PFSK-1 (cell line): ENCODE measurements at regions not wholly inside any gene's neighbourhood (a gene's known extent, or its start where the extent isn't known, plus 50 kb on each side); places are given as distances from the start of the nearest gene placed in this dataset.

ENCODE experiments used
- FOXP2 ChIP-seq: optimal IDR thresholded peaks from 2 replicates; pipeline ENCODE3; 2011; ENCODE audit warnings: borderline replicate concordance, control low read depth, inconsistent platforms; ENCODE audit not compliant: insufficient read depth; ENCODE audit errors: extremely low read length, extremely low read depth
- POLR2AphosphoS5 ChIP-seq: IDR thresholded peaks from 2 replicates; pipeline ENCODE4 v1.6.1; 2012; ENCODE audit warnings: low read depth, mild to moderate bottlenecking, control low read depth, low read length, moderate library complexity
- REST ChIP-seq, 2 experiments: IDR thresholded peaks; 2 replicates each; pipeline versions ENCODE4 v1.6.1 to v1.8.0; 2011 to 2012; ENCODE audit warnings: low read depth in 2 of 2, low read length in 2 of 2, control low read depth in 1 of 2, inconsistent platforms in 1 of 2, mild to moderate bottlenecking in 1 of 2, moderate library complexity in 1 of 2; ENCODE audit not compliant: insufficient read depth in 1 of 2
- SIN3A ChIP-seq: IDR thresholded peaks from 2 replicates; pipeline ENCODE4 v1.6.1; 2012; ENCODE audit warnings: mild to moderate bottlenecking, low read length, moderate library complexity, borderline replicate concordance; ENCODE audit not compliant: insufficient read depth
- TAF1 ChIP-seq: IDR thresholded peaks from 2 replicates; pipeline ENCODE4 v1.6.1; 2012; ENCODE audit warnings: low read length, control low read depth, borderline replicate concordance; ENCODE audit not compliant: insufficient read depth

GRCh38 chr16:47886139-47886538 is 269.7 kb downstream of the ABCC12 start:
- no peak for TF ChIP-seq FOXP2
- TF ChIP-seq SIN3A, result no peak
- TF ChIP-seq TAF1, result no peak
- no peak for TF ChIP-seq POLR2AphosphoS5
- no peak for TF ChIP-seq REST (IDR thresholded peaks at IDR 0.05; ENCODE audit: insufficient read depth in 1 of 2, low read depth in 2 of 2, low read length in 2 of 2)

- TF ChIP-seq SIN3A, result no peak
- no peak for TF ChIP-seq POLR2AphosphoS5
- TF ChIP-seq FOXP2, result no peak
- TF ChIP-seq TAF1, result no peak
- no peak for TF ChIP-seq REST (IDR thresholded peaks at IDR 0.05; ENCODE audit: insufficient read depth in 1 of 2, low read depth in 2 of 2, low read length in 2 of 2)
Measured at GRCh38 chr16:47885489-47885888, 270.3 kb downstream of the ABCC12 start.

- no peak for TF ChIP-seq TAF1
- no peak for TF ChIP-seq POLR2AphosphoS5
- no peak for TF ChIP-seq FOXP2
- TF ChIP-seq SIN3A, result no peak
- no peak for TF ChIP-seq REST (IDR thresholded peaks at IDR 0.05; ENCODE audit: insufficient read depth in 1 of 2, low read depth in 2 of 2, low read length in 2 of 2)
Measured at GRCh38 chr16:47884116-47884725, 271.6 kb downstream of the ABCC12 start.

- no peak for TF ChIP-seq POLR2AphosphoS5
- TF ChIP-seq SIN3A, result no peak
- TF ChIP-seq FOXP2, result no peak
- TF ChIP-seq REST (IDR thresholded peaks at IDR 0.05; ENCODE audit: insufficient read depth in 1 of 2, low read depth in 2 of 2, low read length in 2 of 2), result no peak
- TF ChIP-seq TAF1, result no peak
Measured at GRCh38 chr16:47881574-47881973, 274.2 kb downstream of the ABCC12 start.

GRCh38 chr16:47880653-47881052 is 275.1 kb downstream of the ABCC12 start:
- TF ChIP-seq FOXP2, result no peak
- no peak for TF ChIP-seq REST (IDR thresholded peaks at IDR 0.05; ENCODE audit: insufficient read depth in 1 of 2, low read depth in 2 of 2, low read length in 2 of 2)
- no peak for TF ChIP-seq SIN3A
- no peak for TF ChIP-seq POLR2AphosphoS5
- no peak for TF ChIP-seq TAF1
